ENCODE measurements at regions not wholly inside any gene's neighbourhood (a gene's known extent, or its start where the extent isn't known, plus 50 kb on each side); places are given as distances from the start of the nearest gene placed in this dataset.

DNA sequence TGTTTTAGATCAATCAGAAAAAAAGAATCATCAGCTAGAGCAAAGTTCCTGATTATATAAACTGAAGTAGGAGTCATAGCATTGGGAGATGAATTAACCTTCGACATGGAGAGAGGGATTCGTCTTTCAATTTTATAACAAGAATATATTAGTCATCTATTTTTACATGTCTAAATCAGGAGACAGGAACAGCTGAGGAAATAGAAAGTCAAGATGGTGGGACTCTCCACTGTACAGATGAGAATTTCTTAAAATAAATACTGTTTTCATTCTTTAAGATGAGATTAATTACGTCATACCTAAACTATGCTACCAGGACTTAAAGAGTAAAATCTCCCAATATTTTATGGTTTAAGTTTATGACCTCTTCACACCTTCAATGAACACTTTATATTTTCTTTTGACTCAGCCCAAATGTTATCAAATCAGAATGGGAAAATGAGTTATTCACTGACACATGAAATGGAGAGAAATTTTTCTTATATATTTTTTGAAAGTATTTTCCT lies 1137.7 kb downstream of the EPHA7 start:
- Histone ChIP-seq H3K4me3 (no peak overlapping the region), H2AFZ (ENCODE audit: control insufficient read depth, low read depth, low read length) (no peak overlapping the region), H3K4me1 (ENCODE audit: control insufficient read depth, insufficient read depth, low read length) (no peaks in the 10 kb centered on the region), H3K9ac (ENCODE audit: control insufficient read depth, insufficient read depth, low read length) (no peak overlapping the region), H4K20me1 (ENCODE audit: control insufficient read depth, insufficient read depth) (no peaks in the 10 kb centered on the region), H3K79me2 (ENCODE audit: control insufficient read depth, insufficient read depth, low read length) (no peaks in the 10 kb centered on the region), H3K9me3 (replicated peaks; ENCODE audit: control insufficient read depth, insufficient read depth, low read length) (no peaks in the 10 kb centered on the region), H3K36me3 (ENCODE audit: control insufficient read depth in 2 of 2, insufficient read depth in 2 of 2, low read length in 1 of 2) (no peaks in the 10 kb centered on the region), H3K4me2 (ENCODE audit: control insufficient read depth, insufficient read depth) (no peak overlapping the region), H3K27ac (ENCODE audit: control insufficient read depth, insufficient read depth) (no peak overlapping the region), H3K27me3 (replicated peaks in 1 of 2; ENCODE audit: control insufficient read depth in 2 of 2, insufficient read depth in 2 of 2, low read length in 1 of 2) (no peaks in the 10 kb centered on the region)
- ChIA-PET SMC1A (ENCODE audit: uncharacterized antibody, unreplicated experiment) (interaction anchor here (0.6 to 1.1 kb wide), 3 partner anchors 21 to 1129 kb away, joined by 3 read pairs; no protein-coding TSS in a partner anchor), CTCF (no interaction called here), POLR2A (no interaction called here), RAD21 (ENCODE audit: unreplicated experiment) (interaction anchor here (0.9 kb wide), 1 partner anchor 51 kb away, joined by 3 read pairs; no protein-coding TSS in a partner anchor)
- TF ChIP-seq ZZZ3 (IDR thresholded peaks at IDR 0.05; ENCODE audit: control insufficient read depth, insufficient read length, low read depth) (no peak), ATF7 (IDR thresholded peaks at IDR 0.05; ENCODE audit: low read depth) (peak; percentile 86)
- 0% methylated on average over 3 of the region's 3 CpGs for WGBS (ENCODE audit: insufficient coverage, insufficient replicate concordance, low lambda C conversion rate, missing lambda C conversion rate)
- no peak for FAIRE-seq
- intact Hi-C loops (cut with micrococcal nuclease; ENCODE audit: unreplicated experiment) (no loop called here), in situ Hi-C loops (cut with MboI) (no loop called here)
- no peak for ATAC-seq
- no TSS peak for BruUV-seq (replicated peaks)
- no peak for DNase-seq (ENCODE audit: low read depth, low spot score)

DNA sequence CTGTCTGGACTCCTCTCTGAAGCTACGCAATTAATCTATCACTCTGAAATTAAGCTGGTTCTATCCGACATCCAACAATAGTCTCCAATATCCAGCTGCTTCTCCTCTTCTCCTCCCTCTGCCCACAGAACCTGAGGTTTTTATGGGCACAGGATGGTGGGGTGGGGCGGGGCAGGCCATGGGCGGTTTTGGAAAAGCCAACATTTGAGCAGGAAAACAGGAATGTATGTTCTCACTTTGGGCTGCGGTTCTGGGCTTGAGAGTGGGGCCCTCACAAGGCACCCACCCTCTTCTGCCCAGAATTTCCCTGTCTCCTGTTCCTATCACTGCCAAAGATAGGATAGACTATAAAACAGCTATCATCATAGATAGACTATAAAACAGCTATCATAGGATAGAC lies 1144.2 kb downstream of the EPHA7 start:
- TF ChIP-seq BCL11A (IDR thresholded peaks at IDR 0.05; ENCODE audit: low read depth, low read length) = no peak
- ATAC-seq (no peak), DNase-seq (ENCODE audit: low read depth, low spot score) (no peak), FAIRE-seq (no peak)
- Histone ChIP-seq H3K36me3 (ENCODE audit: control insufficient read depth in 2 of 2, insufficient read depth in 2 of 2, low read length in 1 of 2) (no peaks in the 10 kb centered on the region), H3K9ac (ENCODE audit: control insufficient read depth, insufficient read depth, low read length) (no peak overlapping the region), H3K27me3 (replicated peaks in 1 of 2; ENCODE audit: control insufficient read depth in 2 of 2, insufficient read depth in 2 of 2, low read length in 1 of 2) (no peaks in the 10 kb centered on the region), H3K9me3 (replicated peaks; ENCODE audit: control insufficient read depth, insufficient read depth, low read length) (no peaks in the 10 kb centered on the region), H2AFZ (ENCODE audit: control insufficient read depth, low read depth, low read length) (no peak overlapping the region), H4K20me1 (ENCODE audit: control insufficient read depth, insufficient read depth) (no peaks in the 10 kb centered on the region), H3K4me3 (no peak overlapping the region), H3K4me2 (ENCODE audit: control insufficient read depth, insufficient read depth) (no peak overlapping the region), H3K79me2 (ENCODE audit: control insufficient read depth, insufficient read depth, low read length) (no peaks in the 10 kb centered on the region), H3K27ac (ENCODE audit: control insufficient read depth, insufficient read depth) (no peak overlapping the region), H3K4me1 (ENCODE audit: control insufficient read depth, insufficient read depth, low read length) (no peaks in the 10 kb centered on the region)
- BruUV-seq (replicated peaks) = no TSS peak
- ChIA-PET CTCF (interaction anchor here (0.6 to 1.4 kb wide), 3 partner anchors 17 to 690 kb away, joined by 3 to 6 read pairs (median 3); no protein-coding TSS in a partner anchor), POLR2A (no interaction called here), RAD21 (ENCODE audit: unreplicated experiment) (no interaction called here), SMC1A (ENCODE audit: uncharacterized antibody, unreplicated experiment) (interaction anchor here (0.7 kb wide), 1 partner anchor 200 kb away, joined by 3 read pairs; no protein-coding TSS in a partner anchor)
- intact Hi-C loops (cut with micrococcal nuclease; ENCODE audit: unreplicated experiment) = no loop called here
- 22% methylated on average over 5 of the region's 5 CpGs for WGBS (ENCODE audit: insufficient coverage, insufficient replicate concordance, low lambda C conversion rate, missing lambda C conversion rate)
- in situ Hi-C loops (cut with MboI) = no loop called here

All from GM12878 (cell line).